Left hindlimb (tissue), 1 donor: ENCODE measurements at regions not wholly inside any gene's neighbourhood (a gene's known extent, or its start where the extent isn't known, plus 50 kb on each side); places are given as distances from the start of the nearest gene placed in this dataset.
"Not testable (repeated sequence)": the region's sequence is repeated elsewhere in the genome, so short reads cannot be mapped to it uniquely, and the experiment has no call there.

Experiments used
- DNase-seq: peaks from one replicate; pipeline ENCODE4 v3.0.0-alpha.2; 2018

GRCh38 chr2:155651851-155652250 is 680.7 kb downstream of the NR4A2 start:
- DNase-seq: no peak

- DNase-seq: no peak
These were observed 686.7 kb downstream of the NR4A2 start for GRCh38 chr2:155645791-155646190.

- DNase-seq: no peak
These were observed 689.3 kb downstream of the NR4A2 start for GRCh38 chr2:155643056-155643775.

GRCh38 chr2:155633887-155634570 is 698.5 kb downstream of the NR4A2 start:
- no peak for DNase-seq

GRCh38 chr2:155633060-155633839 is 699.3 kb downstream of the NR4A2 start:
- DNase-seq: no peak

DNA sequence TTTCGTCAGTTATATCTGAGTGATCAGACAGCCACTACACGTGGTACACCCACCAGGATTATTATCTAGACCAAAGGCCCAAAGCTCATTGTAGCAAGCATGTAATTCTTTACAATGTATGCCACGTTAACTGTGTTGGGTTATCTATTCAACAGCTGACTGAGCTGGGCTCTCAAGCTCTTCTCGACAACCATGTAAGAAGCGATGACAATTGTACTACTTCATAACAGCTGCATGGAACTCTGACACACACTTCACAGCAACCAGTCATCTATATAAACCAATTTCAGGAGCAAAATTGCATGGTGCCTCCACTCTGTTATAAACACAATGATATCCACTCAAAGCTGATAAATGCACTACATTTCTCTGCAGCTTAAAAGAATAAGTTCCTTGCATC is 701.8 kb downstream of the NR4A2 start:
- no peak for DNase-seq

GRCh38 chr2:155622443-155622842 is 710.1 kb downstream of the NR4A2 start:
- DNase-seq: no peak

- DNase-seq: no peak
These were observed 731.4 kb downstream of the NR4A2 start for GRCh38 chr2:155600914-155601760.

GRCh38 chr2:155600296-155600695 is 732.2 kb downstream of the NR4A2 start:
- no peak for DNase-seq

DNA sequence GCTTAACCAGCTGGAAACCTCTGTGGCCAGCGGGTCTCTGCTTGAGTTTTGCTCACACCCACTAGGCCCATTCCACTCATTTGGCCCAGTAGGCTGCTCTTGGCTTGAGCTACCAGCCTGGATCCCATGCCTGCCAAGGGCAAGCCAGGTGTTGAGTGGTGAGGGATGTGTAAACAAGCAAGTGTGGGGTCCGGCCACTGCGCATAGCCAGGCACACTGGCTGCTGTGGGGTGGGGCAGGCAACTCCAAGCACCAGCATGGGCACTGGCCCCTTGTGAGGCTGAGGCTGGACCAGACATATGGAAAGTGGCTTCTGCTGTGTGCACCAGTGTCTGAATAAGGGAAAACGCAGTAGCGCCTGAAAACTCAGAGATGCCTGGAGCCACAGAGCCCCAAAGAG is 732.7 kb downstream of the NR4A2 start:
- no peak for DNase-seq

GRCh38 chr2:155583674-155584195 is 748.8 kb downstream of the NR4A2 start:
- DNase-seq: no peak

DNA sequence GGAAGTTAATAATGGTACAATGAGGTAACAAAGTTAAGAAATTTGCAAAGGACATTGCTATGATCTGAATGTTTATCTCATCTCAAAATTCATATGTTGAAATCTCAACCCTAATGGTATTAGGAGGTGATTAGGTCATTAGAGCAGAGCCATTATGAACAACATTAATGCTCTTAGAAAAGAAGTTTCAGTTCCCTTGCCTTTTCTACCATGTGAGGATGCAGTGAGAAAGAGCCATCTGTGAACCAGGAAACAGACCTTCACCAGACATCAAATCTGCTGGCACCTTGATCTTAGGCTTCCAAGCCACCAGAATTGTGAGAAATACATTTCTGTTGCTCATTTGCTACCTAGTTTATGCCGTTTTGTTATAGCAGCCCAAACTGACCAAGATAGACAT is 757.6 kb downstream of the NR4A2 start:
- no peak for DNase-seq

DNA sequence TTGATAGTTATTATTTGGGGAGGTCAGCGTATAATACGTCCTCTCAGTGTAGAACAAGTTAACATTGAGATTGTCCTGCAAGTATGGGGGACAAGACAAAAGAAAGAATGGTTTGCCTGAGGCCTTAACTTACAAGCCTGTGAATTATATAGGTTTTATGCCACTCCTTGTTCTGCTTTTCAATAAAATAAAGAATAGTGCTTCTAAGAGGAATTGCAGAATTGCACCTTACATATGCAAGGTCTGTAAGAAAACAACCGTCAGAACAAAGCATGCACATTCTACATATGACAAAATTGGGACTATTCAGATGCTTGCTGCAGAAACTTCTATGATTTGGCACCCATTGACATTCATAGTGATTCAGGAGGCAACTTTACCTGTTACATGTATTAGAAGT is 785.0 kb downstream of the NR4A2 start:
- no peak for DNase-seq

- no peak for DNase-seq
These were observed 785.6 kb downstream of the NR4A2 start for GRCh38 chr2:155546721-155547555.

DNA sequence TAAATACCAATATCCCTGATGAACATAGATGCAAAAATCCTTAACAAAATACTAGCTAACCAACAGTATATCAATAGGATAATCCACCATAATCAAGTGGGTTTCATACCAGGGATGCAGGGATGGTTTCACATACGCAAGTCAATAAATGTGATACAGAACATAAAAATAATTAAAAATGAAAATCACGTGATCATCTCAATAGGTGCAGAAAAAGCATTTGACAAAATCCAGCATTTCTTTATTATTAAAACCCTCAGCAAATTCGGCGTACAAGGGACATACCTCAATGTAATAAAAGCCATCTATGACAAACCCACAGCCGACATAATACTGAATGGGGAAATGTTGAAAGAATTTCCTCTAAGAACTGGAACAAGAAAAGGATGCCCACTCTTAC is 793.5 kb downstream of the NR4A2 start:
- not testable (repeated sequence) for DNase-seq

GRCh38 chr2:155528034-155528433 is 804.5 kb downstream of the NR4A2 start:
- DNase-seq: no peak

DNA sequence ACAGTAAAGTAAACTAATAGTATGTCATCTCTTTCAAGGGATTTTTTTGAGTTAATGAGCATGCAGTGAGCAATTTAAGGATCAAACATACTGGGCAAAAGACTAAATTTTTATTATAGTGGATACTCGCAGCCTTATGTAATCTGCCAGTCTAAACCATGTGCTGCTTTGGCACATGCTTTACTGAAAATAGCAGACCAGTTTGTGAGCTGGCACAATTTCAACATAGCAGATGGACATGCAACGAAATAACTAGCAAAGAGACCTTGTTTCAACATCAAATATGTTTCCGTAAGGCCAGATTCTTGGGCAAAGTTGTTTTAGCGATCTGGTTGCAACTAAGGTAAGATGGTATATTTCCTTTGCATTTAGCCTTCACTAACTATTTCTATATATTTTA is 807.3 kb downstream of the NR4A2 start:
- no peak for DNase-seq

DNA sequence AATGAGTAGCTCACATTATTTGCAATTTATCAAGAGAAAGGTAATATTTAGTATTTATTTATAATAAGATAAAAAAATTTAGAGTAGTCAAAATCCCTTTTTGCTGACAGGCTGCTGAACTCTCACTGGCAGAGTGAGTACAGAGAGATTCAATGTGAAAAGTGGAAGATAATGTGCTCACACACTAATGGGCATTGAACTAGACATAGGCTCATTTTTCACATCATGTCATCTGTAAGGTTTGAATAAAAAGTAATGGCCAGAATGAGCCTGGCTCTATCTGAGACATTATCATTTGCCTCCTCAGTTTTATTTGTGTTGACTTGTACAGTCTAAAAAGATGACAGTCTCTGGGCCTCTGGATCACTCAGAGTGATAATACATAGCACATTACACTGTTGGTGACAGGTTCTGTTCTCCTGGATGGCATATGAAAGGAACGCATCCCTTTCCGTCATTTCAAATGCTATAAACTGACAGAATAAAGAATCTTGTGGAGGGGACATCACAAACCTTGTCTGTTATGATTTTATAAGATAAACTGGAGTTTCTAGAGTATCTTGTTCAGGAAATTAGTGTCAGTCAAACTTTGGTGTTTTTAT is 812.9 kb downstream of the NR4A2 start:
- no peak for DNase-seq

GRCh38 chr2:155518094-155518493 is 814.4 kb downstream of the NR4A2 start:
- no peak for DNase-seq

DNA sequence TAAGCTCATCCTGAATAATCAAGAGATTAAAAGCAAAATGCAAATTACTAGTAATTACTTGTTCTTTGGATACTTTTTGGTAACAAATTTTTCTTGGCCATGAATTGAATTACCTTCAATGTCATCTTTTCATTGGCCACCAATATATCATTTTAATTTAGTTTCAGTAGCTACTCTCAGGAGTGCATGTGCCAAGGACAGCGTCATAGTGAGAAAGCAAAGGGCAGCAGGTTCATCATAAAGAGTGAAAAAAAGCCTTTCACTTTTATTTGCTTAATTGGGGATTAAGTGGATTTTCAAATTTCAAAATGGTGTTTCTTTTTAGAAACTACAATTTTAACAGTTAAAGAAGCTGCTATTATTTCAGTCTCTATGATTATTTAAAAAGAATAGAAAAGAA is 815.2 kb downstream of the NR4A2 start:
- no peak for DNase-seq

- DNase-seq: no peak
These were observed 814.8 kb downstream of the KCNJ3 start for GRCh38 chr2:155513248-155513647.
